Activated effector memory CD4-positive, alpha-beta T cell treated with Interleukin-2 at 50 U/mL for 16 hours (primary cell): ENCODE measurements at regions not wholly inside any gene's neighbourhood (a gene's known extent, or its start where the extent isn't known, plus 50 kb on each side); places are given as distances from the start of the nearest gene placed in this dataset.

Experiments used
- DNase-seq: peaks from one replicate; pipeline ENCODE4 v3.0.0-alpha.2; 2020

- no peak for DNase-seq
These were observed 113.1 kb upstream of the BLID start for GRCh38 chr11:122229078-122229477.

- DNase-seq: no peak
These were observed 110.9 kb upstream of the BLID start for GRCh38 chr11:122226810-122227379.

- no peak for DNase-seq
These were observed 108.9 kb upstream of the BLID start for GRCh38 chr11:122224867-122225266.

- no peak for DNase-seq
These were observed 104.3 kb upstream of the BLID start for GRCh38 chr11:122220321-122220720.

GRCh38 chr11:122219791-122220190 is 103.8 kb upstream of the BLID start:
- DNase-seq: no peak

GRCh38 chr11:122215244-122215992 is 99.4 kb upstream of the BLID start:
- DNase-seq: no peak

- DNase-seq: no peak
These were observed 98.6 kb upstream of the BLID start for GRCh38 chr11:122214567-122214966.

- DNase-seq: no peak
These were observed 98.1 kb upstream of the BLID start for GRCh38 chr11:122214080-122214479.

GRCh38 chr11:122213171-122213570 is 97.2 kb upstream of the BLID start:
- DNase-seq: no peak

GRCh38 chr11:122210367-122210997 is 94.5 kb upstream of the BLID start:
- no peak for DNase-seq

- no peak for DNase-seq
These were observed 93.8 kb upstream of the BLID start for GRCh38 chr11:122209619-122210366.

GRCh38 chr11:122207921-122208764 is 92.1 kb upstream of the BLID start:
- no peak for DNase-seq

- no peak for DNase-seq
These were observed 91.5 kb upstream of the BLID start for GRCh38 chr11:122207505-122207904.

- DNase-seq: no peak
These were observed 89.0 kb upstream of the BLID start for GRCh38 chr11:122205036-122205435.

- DNase-seq: no peak
These were observed 88.2 kb upstream of the BLID start for GRCh38 chr11:122204206-122204605.

GRCh38 chr11:122202951-122203456 is 87.0 kb upstream of the BLID start:
- DNase-seq: no peak

- DNase-seq: no peak
These were observed 86.3 kb upstream of the BLID start for GRCh38 chr11:122202161-122202950.

- DNase-seq: no peak
These were observed 85.1 kb upstream of the BLID start for GRCh38 chr11:122201106-122201505.

- DNase-seq: no peak
These were observed 83.6 kb upstream of the BLID start for GRCh38 chr11:122199661-122200060.

GRCh38 chr11:122198291-122198983 is 82.4 kb upstream of the BLID start:
- DNase-seq: no peak
